AG09309 (cell line): ENCODE measurements at regions not wholly inside any gene's neighbourhood (a gene's known extent, or its start where the extent isn't known, plus 50 kb on each side); places are given as distances from the start of the nearest gene placed in this dataset.

ENCODE experiments used
- DNase-seq: peaks from one replicate; pipeline ENCODE4 v3.0.0-alpha.2; 2010; ENCODE audit warnings: low read depth
- H3K4me3 ChIP-seq: 2 replicates; pipeline ENCODE4 v1.5.1; 2011; ENCODE audit warnings: mild to moderate bottlenecking, low read depth, low read length, moderate library complexity; ENCODE audit not compliant: control insufficient read depth
- CTCF ChIP-seq: IDR thresholded peaks from 2 replicates; pipeline ENCODE4 v1.5.1; 2011; ENCODE audit warnings: mild to moderate bottlenecking, low read depth, low read length, inconsistent platforms; ENCODE audit not compliant: insufficient read depth, control insufficient read depth; ENCODE audit errors: missing control alignments

- TF ChIP-seq CTCF, result no peak
- no peak overlapping the region for H3K4me3 ChIP-seq
- no peak for DNase-seq
Measured at GRCh38 chr12:75784591-75784990, 247.0 kb downstream of the PHLDA1 start.

GRCh38 chr12:75783093-75783877 is 248.3 kb downstream of the PHLDA1 start:
- no peak for DNase-seq
- no peak overlapping the region for H3K4me3 ChIP-seq
- TF ChIP-seq CTCF, result no peak

- H3K4me3 ChIP-seq, result no peak overlapping the region
- no peak for DNase-seq
- no peak for TF ChIP-seq CTCF
Measured at GRCh38 chr12:75782069-75782581, 249.5 kb downstream of the PHLDA1 start.

- no peak overlapping the region for H3K4me3 ChIP-seq
- DNase-seq, result no peak
- TF ChIP-seq CTCF, result no peak
Measured at GRCh38 chr12:75781532-75782046, 250.0 kb downstream of the PHLDA1 start.

GRCh38 chr12:75779891-75780496 is 251.6 kb downstream of the PHLDA1 start:
- no peak for TF ChIP-seq CTCF
- H3K4me3 ChIP-seq, result no peak overlapping the region
- DNase-seq, result no peak

- DNase-seq, result no peak
- H3K4me3 ChIP-seq, result no peak overlapping the region
- no peak for TF ChIP-seq CTCF
Measured at GRCh38 chr12:75774261-75775052, 257.1 kb downstream of the PHLDA1 start.
